GM12864 (cell line): ENCODE measurements at regions not wholly inside any gene's neighbourhood (a gene's known extent, or its start where the extent isn't known, plus 50 kb on each side); places are given as distances from the start of the nearest gene placed in this dataset.

ENCODE experiments used
- DNase-seq: peaks from one replicate; pipeline ENCODE4 v3.0.0-alpha.2; 2011; ENCODE audit warnings: low read depth
- H3K4me3 ChIP-seq: 2 replicates; pipeline ENCODE4 v1.5.1; 2011; ENCODE audit warnings: mild to moderate bottlenecking, low read depth, low read length, control low read depth
- TF ChIP-seq, protein P1 (sequence below): IDR thresholded peaks from 2 replicates; pipeline ENCODE4 v1.5.1; 2011; ENCODE audit warnings: low read depth, mild to moderate bottlenecking, moderate library complexity, low read length, control low read depth, inconsistent platforms; ENCODE audit errors: missing control alignments

DNA sequence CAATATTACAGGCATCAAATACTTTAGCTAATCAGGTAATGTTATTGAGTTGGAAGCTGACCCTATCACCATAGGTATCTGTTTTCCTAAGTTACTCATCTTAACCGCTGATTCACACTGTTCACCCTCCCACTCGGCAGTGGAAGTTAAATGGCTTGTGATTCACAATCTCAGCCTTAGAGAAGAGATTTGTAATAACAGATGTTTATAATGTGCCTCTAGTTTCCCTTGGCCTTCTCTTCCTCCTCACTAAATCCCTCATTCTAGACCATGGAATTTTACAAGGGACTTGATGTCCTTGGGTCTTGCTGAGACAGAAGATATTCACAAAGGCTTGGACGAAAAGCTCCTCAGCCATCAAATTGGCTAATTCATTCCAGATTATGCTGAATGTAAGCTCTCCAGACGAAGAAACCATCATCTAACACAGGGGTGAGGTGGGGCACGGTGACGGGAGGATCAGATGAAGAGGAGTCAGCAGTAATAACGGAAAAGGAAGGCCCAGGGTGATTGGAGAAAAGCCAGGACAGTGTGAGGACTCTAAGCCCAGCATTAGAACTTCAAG, 931.7 kb downstream of the MCTP2 start:
- DNase-seq: no peak
- TF ChIP-seq, protein P1, sequence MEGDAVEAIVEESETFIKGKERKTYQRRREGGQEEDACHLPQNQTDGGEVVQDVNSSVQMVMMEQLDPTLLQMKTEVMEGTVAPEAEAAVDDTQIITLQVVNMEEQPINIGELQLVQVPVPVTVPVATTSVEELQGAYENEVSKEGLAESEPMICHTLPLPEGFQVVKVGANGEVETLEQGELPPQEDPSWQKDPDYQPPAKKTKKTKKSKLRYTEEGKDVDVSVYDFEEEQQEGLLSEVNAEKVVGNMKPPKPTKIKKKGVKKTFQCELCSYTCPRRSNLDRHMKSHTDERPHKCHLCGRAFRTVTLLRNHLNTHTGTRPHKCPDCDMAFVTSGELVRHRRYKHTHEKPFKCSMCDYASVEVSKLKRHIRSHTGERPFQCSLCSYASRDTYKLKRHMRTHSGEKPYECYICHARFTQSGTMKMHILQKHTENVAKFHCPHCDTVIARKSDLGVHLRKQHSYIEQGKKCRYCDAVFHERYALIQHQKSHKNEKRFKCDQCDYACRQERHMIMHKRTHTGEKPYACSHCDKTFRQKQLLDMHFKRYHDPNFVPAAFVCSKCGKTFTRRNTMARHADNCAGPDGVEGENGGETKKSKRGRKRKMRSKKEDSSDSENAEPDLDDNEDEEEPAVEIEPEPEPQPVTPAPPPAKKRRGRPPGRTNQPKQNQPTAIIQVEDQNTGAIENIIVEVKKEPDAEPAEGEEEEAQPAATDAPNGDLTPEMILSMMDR: no peak
- H3K4me3 ChIP-seq: no peak overlapping the region

DNA sequence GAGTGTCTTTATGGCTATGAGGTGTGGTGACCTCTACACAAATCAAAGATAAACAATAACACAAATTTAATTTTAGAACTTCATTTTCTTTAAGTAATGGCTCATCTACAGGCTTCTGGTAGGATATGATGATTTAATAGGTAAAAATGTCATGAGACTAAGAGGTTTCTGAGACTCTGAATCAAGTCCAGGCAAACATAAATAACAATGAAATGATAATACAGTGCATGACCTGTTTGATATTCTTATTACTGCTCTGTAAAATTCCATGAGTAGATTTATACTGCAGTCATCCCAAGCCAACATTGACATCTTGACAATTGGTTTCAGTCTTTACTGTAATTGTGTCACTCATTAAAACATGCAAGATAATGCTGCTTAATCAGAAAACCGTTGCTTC, 936.8 kb downstream of the MCTP2 start:
- DNase-seq: no peak
- TF ChIP-seq, protein P1: no peak

DNA sequence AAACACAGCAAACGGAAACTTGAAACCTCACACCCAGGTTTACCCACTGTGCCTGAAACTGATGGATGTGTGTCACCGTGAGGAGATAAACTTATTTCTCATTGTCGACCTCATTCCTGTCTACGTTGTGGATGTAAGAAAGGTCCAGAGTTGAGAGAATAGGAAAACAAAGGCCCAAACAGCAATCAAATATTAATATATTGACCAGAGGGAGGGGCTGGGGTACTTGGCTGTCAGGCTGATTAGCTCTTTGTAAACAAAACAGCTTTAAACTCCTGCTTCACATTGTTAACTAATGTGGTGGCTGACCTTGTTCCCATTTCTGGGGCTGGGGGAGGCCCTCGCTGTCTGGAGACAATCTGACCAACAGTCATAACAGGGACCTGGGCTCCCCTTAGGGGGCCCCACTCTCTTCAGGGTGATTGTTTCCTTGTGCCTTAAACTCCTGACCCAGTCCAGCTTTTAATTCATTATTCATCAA, 937.6 kb downstream of the MCTP2 start:
- no peak for DNase-seq
- TF ChIP-seq, protein P1: no peak
- H3K4me3 ChIP-seq: no peak overlapping the region

More for the DNA sequence above, 936.8 kb downstream of the MCTP2 start:
- H3K4me3 ChIP-seq: no peak overlapping the region

DNA sequence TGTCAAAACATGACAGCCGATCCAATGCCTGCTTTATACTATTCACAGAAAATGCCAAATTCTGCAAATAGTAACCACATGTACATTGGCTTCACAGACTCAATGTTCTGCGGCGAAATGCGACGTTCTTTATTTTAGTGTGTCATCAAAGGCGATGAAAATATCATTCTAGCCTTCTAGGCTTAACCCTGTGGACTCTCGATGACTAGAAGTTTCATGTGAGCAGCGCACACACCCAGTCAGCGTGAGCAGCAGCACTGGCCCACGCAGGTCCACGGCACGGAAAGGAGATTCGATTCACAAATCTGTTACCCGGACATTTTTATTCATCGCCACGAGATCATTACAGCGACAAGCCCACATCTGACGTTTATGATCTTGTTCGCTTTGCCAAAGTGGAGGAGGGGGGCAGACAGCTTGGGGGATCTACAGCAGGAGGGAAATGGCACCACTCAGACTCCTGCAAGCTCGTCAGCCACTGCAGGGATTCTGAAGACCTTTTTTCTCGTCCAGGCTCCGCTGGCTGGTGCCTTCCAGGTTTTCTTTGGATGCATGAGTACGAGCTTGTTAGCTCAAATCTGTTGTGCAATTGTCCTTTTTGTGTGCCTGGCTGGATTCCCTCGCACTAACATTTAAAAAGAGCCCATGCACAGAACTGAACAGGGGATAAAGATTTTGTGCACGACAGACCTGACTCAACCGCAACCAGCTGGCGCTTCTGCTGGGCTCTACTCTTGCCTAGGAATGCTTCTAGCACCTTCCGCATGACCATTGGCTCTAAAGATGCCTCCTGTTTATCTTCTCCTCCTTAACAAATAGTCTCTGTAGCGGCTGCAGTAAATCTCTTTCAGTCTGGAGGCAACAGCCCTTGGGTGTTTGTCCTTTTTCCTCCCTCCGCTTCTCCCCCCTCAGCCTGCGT, 938.4 kb downstream of the MCTP2 start:
- H3K4me3 ChIP-seq: no peak overlapping the region
- DNase-seq: no peak
- TF ChIP-seq, protein P1: no peak

DNA sequence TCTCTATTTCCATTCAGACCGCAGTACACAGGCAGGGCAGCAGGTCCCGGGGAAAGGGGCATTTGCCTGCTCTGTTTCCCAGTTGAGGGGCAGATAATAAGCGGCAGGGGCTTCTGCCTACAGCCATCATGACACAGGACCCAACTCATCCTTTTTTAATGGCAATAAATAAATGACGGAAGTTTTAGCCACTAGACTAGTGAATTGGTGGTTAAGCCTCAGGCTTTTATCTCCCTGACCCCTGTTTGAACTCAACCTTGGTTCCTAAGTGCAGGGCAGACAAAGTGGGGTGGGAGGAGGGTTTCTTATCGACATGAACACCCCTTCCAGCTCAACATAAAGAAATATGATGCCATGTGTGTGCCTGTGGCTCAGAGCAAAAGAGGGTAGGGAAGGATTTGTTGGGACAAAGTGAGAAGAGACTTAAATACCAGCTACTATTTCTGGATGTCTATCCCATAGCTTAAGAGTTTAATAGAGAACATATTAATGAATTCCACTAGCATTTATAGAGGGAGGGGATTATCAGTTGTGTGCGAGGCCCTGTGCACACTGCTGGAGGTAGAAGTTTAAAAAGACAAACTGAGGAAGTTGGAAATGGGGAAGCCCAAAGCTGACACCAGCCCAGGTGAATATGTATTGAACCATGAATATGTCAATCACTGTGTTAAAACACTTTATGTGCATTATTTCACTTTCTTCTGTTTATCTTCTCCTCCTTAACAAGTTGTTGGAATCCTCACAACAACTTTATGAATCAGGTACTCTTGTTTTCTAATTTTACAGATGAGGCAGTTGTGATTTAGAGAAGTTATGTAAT, 939.4 kb downstream of the MCTP2 start:
- TF ChIP-seq, protein P1: no peak
- H3K4me3 ChIP-seq: no peak overlapping the region
- no peak for DNase-seq

DNA sequence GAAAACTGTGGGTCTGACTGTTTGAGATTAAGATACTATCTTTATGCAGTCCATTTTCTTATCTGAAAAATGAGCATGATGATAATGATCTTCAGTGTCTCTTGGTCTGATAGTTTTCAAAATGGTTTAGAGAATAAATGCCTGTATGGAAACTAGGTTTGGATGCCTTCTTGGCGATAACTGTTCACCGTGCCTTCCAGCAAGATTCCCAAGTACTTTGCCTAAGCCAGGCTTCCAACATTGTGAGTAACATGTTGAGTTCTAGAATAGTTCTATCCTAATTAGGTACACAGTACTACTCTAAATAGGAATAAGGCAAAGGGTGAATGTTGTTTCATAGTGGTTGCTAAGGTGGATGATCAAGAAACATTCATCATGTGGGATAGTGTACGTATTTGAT, 940.2 kb downstream of the MCTP2 start:
- TF ChIP-seq, protein P1: no peak
- H3K4me3 ChIP-seq: no peak overlapping the region
- no peak for DNase-seq
